Upper lobe of left lung (tissue), 6 donors: ENCODE measurements at regions not wholly inside any gene's neighbourhood (a gene's known extent, or its start where the extent isn't known, plus 50 kb on each side); places are given as distances from the start of the nearest gene placed in this dataset.

Experiments
- ATAC-seq, 2 donors: fragments of 200-7000 bp; cut with Tn5 transposase; one replicate each; pipeline ENCODE4 v1.9.1; 2022; ENCODE audit warnings: mild to moderate bottlenecking in 2 of 2, moderate library complexity in 2 of 2; ENCODE audit not compliant: low FRiP score in 2 of 2
- DNase-seq, 2 donors: peaks; one replicate each; pipeline ENCODE4 v3.0.0-alpha.2; 2019 to 2020
- H3K27ac ChIP-seq, 4 donors: fragments of 200-600 bp; sonication (generic); one replicate each; pipeline ENCODE4 v1.5.1; 2016 to 2019
- H3K27me3 ChIP-seq, 4 donors: fragments of 200-600 bp; sonication (generic); one replicate each; pipeline ENCODE4 v1.5.1; 2017 to 2019
- H3K36me3 ChIP-seq, 4 donors: fragments of 200-600 bp; sonication (generic); one replicate each; pipeline ENCODE4 v1.5.1; 2016 to 2019
- H3K4me1 ChIP-seq, 4 donors: fragments of 200-600 bp; sonication (generic); one replicate each; pipeline ENCODE4 v1.5.1; 2018 to 2019
- H3K4me3 ChIP-seq, 4 donors: fragments of 200-600 bp; sonication (generic); one replicate each; pipeline ENCODE4 v1.5.1; 2017 to 2019; ENCODE audit warnings: mild to moderate bottlenecking in 2 of 4, moderate library complexity in 1 of 4
- H3K9me3 ChIP-seq, 4 donors: fragments of 200-600 bp; sonication (generic); one replicate each; pipeline ENCODE4 v1.5.1; 2018 to 2019
- EP300 ChIP-seq, 4 donors: sonication (generic); formaldehyde crosslinking; IDR thresholded peaks; one replicate each; pipeline ENCODE4 v1.5.1; 2017; ENCODE audit warnings: antibody characterized with exemption in 4 of 4, control low read depth in 2 of 4
- POLR2A ChIP-seq, 4 donors: fragments of 450-650 bp; IDR thresholded peaks; one replicate each; pipeline ENCODE4 v1.5.1; 2016 to 2017; ENCODE audit warnings: antibody characterized with exemption in 4 of 4, mild to moderate bottlenecking in 2 of 4
- POLR2AphosphoS5 ChIP-seq, 2 donors: sonication (generic); formaldehyde crosslinking; IDR thresholded peaks; one replicate each; pipeline ENCODE4 v1.5.1; 2017; ENCODE audit warnings: antibody characterized with exemption in 2 of 2
- WGBS, 2 donors: methylation state at CpG; one replicate each; pipeline ENCODE4 v1.1.5; 2017 to 2018; 5-methylcytosine and 5-hydroxymethylcytosine counted together
- TF ChIP-seq, protein P1 (sequence below), 6 experiments: fragments of 450-650 bp in 4 of 6; fragments of 200-600 bp in 2 of 6; sonication (generic) in 2 of 6; IDR thresholded peaks; one replicate each; pipeline ENCODE4 v1.5.1; 2016 to 2019; ENCODE audit warnings: antibody characterized with exemption in 6 of 6
- donor health status: DM: no; HTN: no; CAD: no; lungs with moderate emphysema.
- donor health status: DM: no; HTN: yes; CAD: no; lungs with severe emphysema.

- DNase-seq (no peak), ATAC-seq (no peak)
- TF ChIP-seq, protein P1, sequence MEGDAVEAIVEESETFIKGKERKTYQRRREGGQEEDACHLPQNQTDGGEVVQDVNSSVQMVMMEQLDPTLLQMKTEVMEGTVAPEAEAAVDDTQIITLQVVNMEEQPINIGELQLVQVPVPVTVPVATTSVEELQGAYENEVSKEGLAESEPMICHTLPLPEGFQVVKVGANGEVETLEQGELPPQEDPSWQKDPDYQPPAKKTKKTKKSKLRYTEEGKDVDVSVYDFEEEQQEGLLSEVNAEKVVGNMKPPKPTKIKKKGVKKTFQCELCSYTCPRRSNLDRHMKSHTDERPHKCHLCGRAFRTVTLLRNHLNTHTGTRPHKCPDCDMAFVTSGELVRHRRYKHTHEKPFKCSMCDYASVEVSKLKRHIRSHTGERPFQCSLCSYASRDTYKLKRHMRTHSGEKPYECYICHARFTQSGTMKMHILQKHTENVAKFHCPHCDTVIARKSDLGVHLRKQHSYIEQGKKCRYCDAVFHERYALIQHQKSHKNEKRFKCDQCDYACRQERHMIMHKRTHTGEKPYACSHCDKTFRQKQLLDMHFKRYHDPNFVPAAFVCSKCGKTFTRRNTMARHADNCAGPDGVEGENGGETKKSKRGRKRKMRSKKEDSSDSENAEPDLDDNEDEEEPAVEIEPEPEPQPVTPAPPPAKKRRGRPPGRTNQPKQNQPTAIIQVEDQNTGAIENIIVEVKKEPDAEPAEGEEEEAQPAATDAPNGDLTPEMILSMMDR (IDR thresholded peaks at IDR 0.05): no peak
- TF ChIP-seq POLR2A (IDR thresholded peaks at IDR 0.05): no peak
- TF ChIP-seq POLR2AphosphoS5 (IDR thresholded peaks at IDR 0.05): no peak
- no peak for TF ChIP-seq EP300 (IDR thresholded peaks at IDR 0.05)
- 60 to 67% methylated on average over 2 of the region's 2 CpGs for WGBS, 2 donors
- Histone ChIP-seq H3K4me1 (no peaks in the 10 kb centered on the region), H3K36me3 (no peaks in the 10 kb centered on the region), H3K27me3 (no peaks in the 10 kb centered on the region), H3K4me3 (no peak overlapping the region), H3K27ac (no peak overlapping the region), H3K9me3 (peaks cover 0 to 11% (median 3%) of the 10 kb centered on the region in 4 donors)
Measured at GRCh38 chr6:164424489-164424888, 884.9 kb downstream of the C6orf118 start.

DNA sequence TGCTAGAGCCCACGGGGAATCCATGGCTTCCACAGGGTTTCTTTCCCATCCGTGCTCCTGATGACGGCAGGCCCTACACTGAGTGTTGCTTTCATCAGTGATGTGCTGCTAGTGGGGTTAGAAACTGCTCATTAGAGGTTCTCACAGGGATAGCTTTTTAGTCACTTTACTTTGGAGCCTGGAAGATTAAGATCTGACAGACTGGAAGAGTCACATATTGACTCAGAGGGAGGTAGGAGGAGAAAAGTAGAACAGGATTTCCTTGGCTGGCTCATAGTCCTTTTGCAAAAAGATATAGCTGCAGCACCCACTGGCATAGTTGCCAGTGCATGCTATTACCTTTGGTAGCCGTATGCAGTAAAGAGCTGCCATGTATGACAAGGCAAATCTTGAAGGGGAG, 890.3 kb downstream of the C6orf118 start:
- Histone ChIP-seq H3K36me3 (no peaks in the 10 kb centered on the region), H3K4me1 (no peaks in the 10 kb centered on the region), H3K27ac (no peak overlapping the region), H3K27me3 (no peaks in the 10 kb centered on the region), H3K9me3 (peaks cover 0 to 11% (median 3%) of the 10 kb centered on the region in 4 donors), H3K4me3 (no peak overlapping the region)
- WGBS, 2 donors: 79 to 87% methylated on average over 4 of the region's 4 CpGs
- ATAC-seq: no peak
- no peak for DNase-seq
- no peak for TF ChIP-seq EP300 (IDR thresholded peaks at IDR 0.05)
- no peak for TF ChIP-seq POLR2A (IDR thresholded peaks at IDR 0.05)
- TF ChIP-seq, protein P1 (IDR thresholded peaks at IDR 0.05): no peak
- TF ChIP-seq POLR2AphosphoS5 (IDR thresholded peaks at IDR 0.05): no peak

GRCh38 chr6:164418262-164418588, 891.2 kb downstream of the C6orf118 start:
- H3K4me3 ChIP-seq: no peak overlapping the region
- H3K9me3 ChIP-seq: peaks cover 0 to 11% (median 3%) of the 10 kb centered on the region in 4 donors
- DNase-seq: no peak
- 69 to 80% methylated on average over 2 of the region's 2 CpGs for WGBS, 2 donors
- no peaks in the 10 kb centered on the region for H3K27me3 ChIP-seq
- TF ChIP-seq EP300 (IDR thresholded peaks at IDR 0.05) (no peak), POLR2A (IDR thresholded peaks at IDR 0.05) (no peak), POLR2AphosphoS5 (IDR thresholded peaks at IDR 0.05) (no peak)
- TF ChIP-seq, protein P1 (IDR thresholded peaks at IDR 0.05): no peak
- no peak overlapping the region for H3K27ac ChIP-seq
- no peaks in the 10 kb centered on the region for H3K36me3 ChIP-seq
- no peak for ATAC-seq
- H3K4me1 ChIP-seq: no peaks in the 10 kb centered on the region

DNA sequence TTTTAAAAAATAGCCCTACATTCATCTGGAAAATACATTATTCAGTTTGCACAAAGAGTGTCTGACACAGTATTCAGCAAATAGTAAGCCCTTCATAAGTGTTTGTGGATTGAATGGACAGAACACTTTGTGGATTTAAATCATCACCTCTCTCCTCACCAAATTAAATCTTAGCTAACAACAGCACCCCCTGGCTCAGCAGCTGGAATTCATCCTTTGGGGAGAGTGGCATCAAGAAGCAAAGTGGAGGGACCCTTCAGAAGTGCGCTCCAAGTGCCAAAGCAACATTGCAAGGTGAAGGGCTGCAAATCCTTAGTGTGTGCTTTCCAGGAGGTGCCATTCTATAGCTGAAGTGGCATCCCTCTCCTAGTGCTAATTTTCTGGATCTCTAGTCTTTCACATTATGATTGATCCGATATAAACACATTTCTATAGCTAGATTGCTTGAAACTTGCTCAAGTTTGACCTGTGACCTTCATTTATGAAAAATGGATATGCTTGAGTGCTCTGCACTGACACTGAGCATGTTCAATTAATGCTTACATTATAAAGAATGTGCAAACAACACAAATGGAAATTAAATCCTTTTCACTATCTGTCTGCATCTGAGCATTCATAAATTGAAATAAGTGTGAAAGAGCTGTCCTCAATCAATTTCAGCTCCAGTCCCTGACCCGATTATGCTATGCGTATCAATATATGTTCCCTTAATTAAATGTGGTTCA, 891.7 kb downstream of the C6orf118 start:
- no peak for TF ChIP-seq EP300 (IDR thresholded peaks at IDR 0.05)
- no peak for TF ChIP-seq POLR2AphosphoS5 (IDR thresholded peaks at IDR 0.05)
- TF ChIP-seq, protein P1 (IDR thresholded peaks at IDR 0.05): no peak
- TF ChIP-seq POLR2A (IDR thresholded peaks at IDR 0.05): no peak
- H3K4me1 ChIP-seq: no peaks in the 10 kb centered on the region
- no peak for ATAC-seq
- H3K27ac ChIP-seq: no peak overlapping the region
- H3K9me3 ChIP-seq: peaks cover 0 to 11% (median 3%) of the 10 kb centered on the region in 4 donors
- no peaks in the 10 kb centered on the region for H3K27me3 ChIP-seq
- no peak for DNase-seq
- 79 to 86% methylated on average over 4 of the region's 4 CpGs for WGBS, 2 donors
- no peak overlapping the region for H3K4me3 ChIP-seq
- no peaks in the 10 kb centered on the region for H3K36me3 ChIP-seq
